ENCODE measurements at regions not wholly inside any gene's neighbourhood (a gene's known extent, or its start where the extent isn't known, plus 50 kb on each side); places are given as distances from the start of the nearest gene placed in this dataset.

DNA sequence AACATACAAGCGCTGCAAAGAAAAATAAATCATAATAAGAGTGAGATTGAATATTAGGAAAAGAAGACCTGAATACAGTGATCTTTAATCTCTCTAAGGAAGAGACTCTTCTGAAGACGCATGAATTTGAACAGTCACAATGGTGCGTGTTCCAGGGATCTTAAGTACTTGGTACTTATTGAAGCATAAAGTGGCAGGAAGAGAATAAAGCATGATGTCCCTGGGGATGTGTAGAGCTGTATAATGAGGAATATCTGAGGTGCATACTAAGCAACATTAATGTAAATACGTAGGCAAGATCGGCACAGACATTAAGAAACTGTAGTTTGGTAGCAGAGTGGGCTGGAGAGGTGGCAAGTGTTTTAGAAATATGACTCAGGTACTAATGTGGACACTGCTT, 246.2 kb upstream of the MCTP2 start:
- Mint-ChIP-seq H3K4me1 (ENCODE audit: low read depth) (no peaks in the 10 kb centered on the region), H3K27ac (no peak overlapping the region), H3K9me3 (no peaks in the 10 kb centered on the region), H3K4me3 (no peak overlapping the region), H3K27me3 (ENCODE audit: insufficient read depth) (peaks cover 11% of the 10 kb centered on the region; the same call in 1 of the 2 replicates), H3K36me3 (ENCODE audit: low read depth) (no peaks in the 10 kb centered on the region)
- no peak for DNase-seq
- TF ChIP-seq, protein P1, sequence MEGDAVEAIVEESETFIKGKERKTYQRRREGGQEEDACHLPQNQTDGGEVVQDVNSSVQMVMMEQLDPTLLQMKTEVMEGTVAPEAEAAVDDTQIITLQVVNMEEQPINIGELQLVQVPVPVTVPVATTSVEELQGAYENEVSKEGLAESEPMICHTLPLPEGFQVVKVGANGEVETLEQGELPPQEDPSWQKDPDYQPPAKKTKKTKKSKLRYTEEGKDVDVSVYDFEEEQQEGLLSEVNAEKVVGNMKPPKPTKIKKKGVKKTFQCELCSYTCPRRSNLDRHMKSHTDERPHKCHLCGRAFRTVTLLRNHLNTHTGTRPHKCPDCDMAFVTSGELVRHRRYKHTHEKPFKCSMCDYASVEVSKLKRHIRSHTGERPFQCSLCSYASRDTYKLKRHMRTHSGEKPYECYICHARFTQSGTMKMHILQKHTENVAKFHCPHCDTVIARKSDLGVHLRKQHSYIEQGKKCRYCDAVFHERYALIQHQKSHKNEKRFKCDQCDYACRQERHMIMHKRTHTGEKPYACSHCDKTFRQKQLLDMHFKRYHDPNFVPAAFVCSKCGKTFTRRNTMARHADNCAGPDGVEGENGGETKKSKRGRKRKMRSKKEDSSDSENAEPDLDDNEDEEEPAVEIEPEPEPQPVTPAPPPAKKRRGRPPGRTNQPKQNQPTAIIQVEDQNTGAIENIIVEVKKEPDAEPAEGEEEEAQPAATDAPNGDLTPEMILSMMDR (IDR thresholded peaks at IDR 0.05) = no peak

DNA sequence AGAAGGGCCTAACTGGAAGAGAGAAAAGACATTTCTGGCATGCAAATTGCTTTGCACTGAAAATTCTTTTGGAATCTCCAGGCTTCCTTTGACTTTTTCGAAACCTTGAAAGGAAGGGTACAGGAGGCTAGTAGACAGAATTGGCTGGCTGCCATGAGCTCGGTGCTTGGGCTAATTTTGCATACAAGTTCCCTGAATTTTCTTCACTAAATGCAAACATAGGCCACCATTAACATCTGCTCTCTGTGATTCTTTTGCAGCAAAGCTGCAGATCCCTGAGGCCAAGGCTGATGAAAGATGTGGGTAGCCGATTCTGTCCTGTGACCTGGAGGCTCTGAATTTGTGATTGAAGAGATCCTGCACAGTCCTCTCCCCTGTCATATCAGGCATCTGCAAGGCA, 247.8 kb upstream of the MCTP2 start:
- no peak overlapping the region for H3K27ac Mint-ChIP-seq
- TF ChIP-seq, protein P1 (IDR thresholded peaks at IDR 0.05) = no peak
- H3K27me3 Mint-ChIP-seq (ENCODE audit: insufficient read depth) = peaks cover 11% of the 10 kb centered on the region
- DNase-seq = no peak
- no peaks in the 10 kb centered on the region for H3K4me1 Mint-ChIP-seq (ENCODE audit: low read depth)
- no peak overlapping the region for H3K4me3 Mint-ChIP-seq
- no peaks in the 10 kb centered on the region for H3K36me3 Mint-ChIP-seq (ENCODE audit: low read depth)
- no peaks in the 10 kb centered on the region for H3K9me3 Mint-ChIP-seq

DNA sequence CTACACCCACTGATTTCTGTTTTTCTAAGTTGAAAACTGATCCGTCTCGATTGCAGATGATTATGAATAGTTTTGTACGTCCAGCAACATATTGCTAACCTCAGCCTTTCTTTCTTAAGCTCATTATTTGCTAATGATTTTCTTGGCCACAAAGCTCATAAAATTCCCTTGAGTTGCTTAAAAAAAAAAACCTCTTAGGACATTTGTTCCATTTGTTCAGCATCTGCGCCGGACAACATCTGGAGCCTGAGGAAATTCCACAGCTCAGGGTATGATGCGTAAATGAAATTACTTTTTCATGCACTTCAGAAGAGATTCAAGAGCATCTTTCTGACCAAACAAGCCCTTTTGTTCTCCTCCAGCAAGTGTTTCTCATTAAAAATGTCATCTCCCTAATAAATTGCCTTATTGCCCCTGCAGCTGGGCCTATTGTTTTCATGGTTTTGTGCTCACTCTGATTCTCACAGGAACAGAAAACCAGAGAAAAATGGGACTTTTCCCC, 249.1 kb upstream of the MCTP2 start:
- TF ChIP-seq, protein P1 (IDR thresholded peaks at IDR 0.05) = no peak
- Mint-ChIP-seq H3K4me3 (no peak overlapping the region), H3K27me3 (ENCODE audit: insufficient read depth) (peaks cover 8% of the 10 kb centered on the region), H3K27ac (no peak overlapping the region), H3K36me3 (ENCODE audit: low read depth) (no peaks in the 10 kb centered on the region), H3K4me1 (ENCODE audit: low read depth) (no peaks in the 10 kb centered on the region), H3K9me3 (no peaks in the 10 kb centered on the region)
- no peak for DNase-seq

DNA sequence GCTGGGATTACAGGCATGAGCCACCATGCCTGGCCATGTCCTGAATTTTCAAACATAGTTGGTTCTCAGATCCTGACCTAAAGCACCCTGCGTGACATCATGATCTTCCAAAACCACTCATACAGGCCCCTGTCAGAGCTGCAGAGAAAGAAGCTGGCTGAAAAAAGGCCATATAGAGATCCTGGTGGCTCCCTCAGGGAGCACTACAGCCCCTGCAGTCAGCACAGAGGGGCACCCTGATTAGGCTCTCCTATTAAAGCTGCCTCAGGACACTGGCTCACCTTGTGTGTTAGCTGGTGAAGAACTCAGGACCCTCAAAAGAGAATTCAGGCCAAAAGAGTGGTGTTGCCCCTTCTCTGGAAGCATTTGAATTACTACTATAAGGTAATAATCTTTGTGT, 249.7 kb upstream of the MCTP2 start:
- Mint-ChIP-seq H3K9me3 (no peaks in the 10 kb centered on the region), H3K27ac (no peak overlapping the region), H3K36me3 (ENCODE audit: low read depth) (no peaks in the 10 kb centered on the region), H3K4me3 (no peak overlapping the region), H3K27me3 (ENCODE audit: insufficient read depth) (peaks cover 8% of the 10 kb centered on the region), H3K4me1 (ENCODE audit: low read depth) (no peaks in the 10 kb centered on the region)
- TF ChIP-seq, protein P1 (IDR thresholded peaks at IDR 0.05) = no peak
- DNase-seq = no peak

DNA sequence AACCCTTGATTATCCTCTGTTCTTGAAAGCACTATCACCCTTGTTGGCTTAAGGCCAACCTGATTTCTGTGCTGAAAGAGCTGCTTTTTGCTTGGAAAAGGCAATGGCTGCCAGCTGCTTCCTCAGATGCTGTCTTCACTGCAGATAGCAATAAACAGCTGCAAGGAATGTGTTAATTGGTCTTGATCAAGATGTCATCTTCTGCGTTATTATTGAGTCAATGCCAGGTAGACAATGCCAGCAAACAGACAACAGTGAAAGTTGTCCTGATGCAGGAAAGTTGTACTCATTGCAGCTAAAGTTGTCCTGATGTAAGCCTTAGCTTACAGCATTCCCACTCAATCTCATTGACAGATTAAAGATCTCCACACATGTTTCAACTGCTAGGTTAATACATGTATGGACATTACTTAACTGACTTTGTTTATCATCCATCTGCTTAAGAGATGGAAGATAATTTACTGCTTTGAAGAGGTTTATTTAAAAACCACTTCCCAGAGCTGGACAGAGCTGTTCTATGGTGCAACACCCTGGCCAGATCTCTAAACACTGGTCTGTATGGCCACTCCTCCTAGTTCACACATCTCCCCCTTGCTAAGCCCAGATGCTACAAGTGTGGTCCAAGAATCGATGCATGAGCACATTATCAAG, 251.0 kb upstream of the MCTP2 start:
- H3K27me3 Mint-ChIP-seq (ENCODE audit: insufficient read depth) = peaks cover 5% of the 10 kb centered on the region
- H3K36me3 Mint-ChIP-seq (ENCODE audit: low read depth) = no peaks in the 10 kb centered on the region
- DNase-seq = no peak
- H3K4me3 Mint-ChIP-seq = no peak overlapping the region
- TF ChIP-seq, protein P1 (IDR thresholded peaks at IDR 0.05) = no peak
- H3K9me3 Mint-ChIP-seq = no peaks in the 10 kb centered on the region
- H3K27ac Mint-ChIP-seq = no peak overlapping the region
- no peaks in the 10 kb centered on the region for H3K4me1 Mint-ChIP-seq (ENCODE audit: low read depth)
